ENCODE measurements at regions not wholly inside any gene's neighbourhood (a gene's known extent, or its start where the extent isn't known, plus 50 kb on each side); places are given as distances from the start of the nearest gene placed in this dataset.
A peak's percentile ranks its signal among the peaks of the same experiment; 100 is the strongest.

DNA sequence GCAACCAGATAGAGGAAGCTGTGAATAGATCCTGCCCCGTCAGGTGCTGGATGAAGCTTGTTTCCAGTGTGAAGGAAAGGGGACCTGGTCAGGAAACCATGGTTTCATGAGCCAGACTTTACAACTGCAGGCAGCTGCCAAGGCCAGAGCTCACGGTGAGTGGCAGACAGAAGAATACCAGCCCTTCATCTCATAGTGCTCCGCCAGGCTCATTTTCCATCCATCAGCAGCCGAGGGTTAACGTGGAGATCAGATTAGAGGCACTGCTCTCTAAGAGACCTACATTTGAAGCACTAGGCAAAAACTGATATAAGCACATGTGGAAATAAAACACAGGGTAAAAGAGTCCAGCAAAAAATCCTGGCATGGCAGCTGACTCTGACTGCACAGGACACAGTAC lies 172.4 kb downstream of the CD24 start:
- no peak overlapping the region for H3K27ac ChIP-seq (ENCODE audit: low read depth)
- H3K36me3 ChIP-seq (ENCODE audit: insufficient read depth): peaks cover 5% of the 10 kb centered on the region; the same call in 1 of the 2 replicates
- 0 out of 2 replicates have a peak overlapping the region, but pooled peaks have one; percentile 28 for H2AFZ ChIP-seq
- H3K27ac Mint-ChIP-seq: no peak overlapping the region
- H3K79me2 ChIP-seq (replicated peaks; ENCODE audit: insufficient read depth): no peaks in the 10 kb centered on the region
- peaks cover 24% of the 10 kb centered on the region for H3K9me3 Mint-ChIP-seq
- ATAC-seq (no peak), DNase-seq (ENCODE audit: low spot score) (no peak)
- no peaks in the 10 kb centered on the region for H3K27me3 ChIP-seq (ENCODE audit: insufficient read depth)
- H3F3A ChIP-seq (replicated peaks; ENCODE audit: low read depth): 0 out of 2 replicates have a peak, but pooled peaks cover 2% of the 10 kb centered on the region
- no peak overlapping the region for H3K4me3 ChIP-seq
- H4K20me1 ChIP-seq (replicated peaks; ENCODE audit: insufficient read depth): no peaks in the 10 kb centered on the region
- peaks cover 5% of the 10 kb centered on the region for H3K27me3 Mint-ChIP-seq (ENCODE audit: insufficient read depth, low read depth, poor library complexity)
- H3K4me2 ChIP-seq: no peak overlapping the region
- peaks cover 29% of the 10 kb centered on the region for H3K36me3 Mint-ChIP-seq (ENCODE audit: low read depth)
- H3K4me1 Mint-ChIP-seq: peaks cover 60% of the 10 kb centered on the region
- no peak for TF ChIP-seq EZH2 (IDR thresholded peaks at IDR 0.05; ENCODE audit: low read depth, unreplicated experiment)
- TF ChIP-seq, protein P1, sequence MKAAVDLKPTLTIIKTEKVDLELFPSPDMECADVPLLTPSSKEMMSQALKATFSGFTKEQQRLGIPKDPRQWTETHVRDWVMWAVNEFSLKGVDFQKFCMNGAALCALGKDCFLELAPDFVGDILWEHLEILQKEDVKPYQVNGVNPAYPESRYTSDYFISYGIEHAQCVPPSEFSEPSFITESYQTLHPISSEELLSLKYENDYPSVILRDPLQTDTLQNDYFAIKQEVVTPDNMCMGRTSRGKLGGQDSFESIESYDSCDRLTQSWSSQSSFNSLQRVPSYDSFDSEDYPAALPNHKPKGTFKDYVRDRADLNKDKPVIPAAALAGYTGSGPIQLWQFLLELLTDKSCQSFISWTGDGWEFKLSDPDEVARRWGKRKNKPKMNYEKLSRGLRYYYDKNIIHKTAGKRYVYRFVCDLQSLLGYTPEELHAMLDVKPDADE (IDR thresholded peaks at IDR 0.05): no peak
- no peak for TF ChIP-seq CREB1 (CRISPR knock-in tag; IDR thresholded peaks at IDR 0.05; ENCODE audit: low read depth)
- TF ChIP-seq NANOG (IDR thresholded peaks at IDR 0.05; ENCODE audit: borderline replicate concordance): no peak
- no peak for TF ChIP-seq ZNF114 (CRISPR knock-in tag; IDR thresholded peaks at IDR 0.05)
- TF ChIP-seq POLR2AphosphoS5 (IDR thresholded peaks at IDR 0.05; ENCODE audit: low read depth): no peak
- TF ChIP-seq, protein P2, sequence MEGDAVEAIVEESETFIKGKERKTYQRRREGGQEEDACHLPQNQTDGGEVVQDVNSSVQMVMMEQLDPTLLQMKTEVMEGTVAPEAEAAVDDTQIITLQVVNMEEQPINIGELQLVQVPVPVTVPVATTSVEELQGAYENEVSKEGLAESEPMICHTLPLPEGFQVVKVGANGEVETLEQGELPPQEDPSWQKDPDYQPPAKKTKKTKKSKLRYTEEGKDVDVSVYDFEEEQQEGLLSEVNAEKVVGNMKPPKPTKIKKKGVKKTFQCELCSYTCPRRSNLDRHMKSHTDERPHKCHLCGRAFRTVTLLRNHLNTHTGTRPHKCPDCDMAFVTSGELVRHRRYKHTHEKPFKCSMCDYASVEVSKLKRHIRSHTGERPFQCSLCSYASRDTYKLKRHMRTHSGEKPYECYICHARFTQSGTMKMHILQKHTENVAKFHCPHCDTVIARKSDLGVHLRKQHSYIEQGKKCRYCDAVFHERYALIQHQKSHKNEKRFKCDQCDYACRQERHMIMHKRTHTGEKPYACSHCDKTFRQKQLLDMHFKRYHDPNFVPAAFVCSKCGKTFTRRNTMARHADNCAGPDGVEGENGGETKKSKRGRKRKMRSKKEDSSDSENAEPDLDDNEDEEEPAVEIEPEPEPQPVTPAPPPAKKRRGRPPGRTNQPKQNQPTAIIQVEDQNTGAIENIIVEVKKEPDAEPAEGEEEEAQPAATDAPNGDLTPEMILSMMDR (conservative IDR thresholded peaks at IDR 0.05; ENCODE audit: low read depth in 2 of 2): no peak
- no peak for TF ChIP-seq STAT1 (IDR thresholded peaks at IDR 0.05; ENCODE audit: unreplicated experiment)
- no peak for TF ChIP-seq ZNF331 (CRISPR knock-in tag; IDR thresholded peaks at IDR 0.05; ENCODE audit: low read depth)
- TF ChIP-seq JUNB (IDR thresholded peaks at IDR 0.05; ENCODE audit: unreplicated experiment): no peak
- TF ChIP-seq REST (IDR thresholded peaks at IDR 0.05; ENCODE audit: unreplicated experiment): no peak
- TF ChIP-seq ZNF462 (CRISPR knock-in tag; IDR thresholded peaks at IDR 0.05): no peak
- TF ChIP-seq EZH2phosphoT487 (IDR thresholded peaks at IDR 0.05; ENCODE audit: unreplicated experiment): no peak
- peaks cover 29% of the 10 kb centered on the region for H3K4me1 ChIP-seq (ENCODE audit: insufficient read depth)
- H3K9me2 ChIP-seq (ENCODE audit: insufficient read depth): 0 out of 2 replicates have a peak, but pooled peaks cover 4% of the 10 kb centered on the region
- no peak overlapping the region for H3K4me3 Mint-ChIP-seq

Measured in GM23338 (cell line).